Adrenal gland (tissue), 5 donors: ENCODE measurements at regions not wholly inside any gene's neighbourhood (a gene's known extent, or its start where the extent isn't known, plus 50 kb on each side); places are given as distances from the start of the nearest gene placed in this dataset.

Experiments used
- POLR2A ChIP-seq, 2 donors: fragments of 450-650 bp; IDR thresholded peaks; one replicate each; pipeline ENCODE4 v1.6.1; 2017; ENCODE audit warnings: antibody characterized with exemption in 2 of 2, mild to moderate bottlenecking in 2 of 2, moderate library complexity in 1 of 2
- TF ChIP-seq, protein P1 (sequence below), 6 experiments: fragments of 450-650 bp in 4 of 6; fragments of 200-600 bp in 2 of 6; sonication (generic) in 1 of 6; IDR thresholded peaks; 1 replicate in 5 of 6; 2 replicates in 1 of 6; pipeline versions ENCODE4 v1.5.1 to v1.8.0; 2016 to 2021; ENCODE audit warnings: antibody characterized with exemption in 6 of 6, mild to moderate bottlenecking in 2 of 6, moderate library complexity in 1 of 6
- donor health status: DM: no; HTN: no; CAD: no.

DNA sequence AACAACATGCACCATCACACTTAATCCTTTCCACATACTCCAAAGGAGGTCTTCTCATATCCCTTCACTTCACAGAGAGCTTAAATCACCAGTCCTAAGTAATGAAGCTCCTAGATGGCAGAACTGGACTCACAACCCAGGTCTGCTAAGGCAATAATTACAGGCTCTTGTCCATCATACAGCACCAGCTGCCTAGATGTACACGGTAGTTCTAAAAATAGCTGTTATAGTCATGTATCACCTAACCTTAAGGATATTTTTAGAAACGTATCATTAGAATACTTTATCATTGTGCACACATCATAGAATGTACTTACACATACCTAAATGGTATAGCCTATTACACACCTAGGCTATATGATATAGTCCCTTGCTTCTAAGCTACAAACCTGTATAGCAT, 644.6 kb upstream of the RGMB start:
- TF ChIP-seq, protein P1, sequence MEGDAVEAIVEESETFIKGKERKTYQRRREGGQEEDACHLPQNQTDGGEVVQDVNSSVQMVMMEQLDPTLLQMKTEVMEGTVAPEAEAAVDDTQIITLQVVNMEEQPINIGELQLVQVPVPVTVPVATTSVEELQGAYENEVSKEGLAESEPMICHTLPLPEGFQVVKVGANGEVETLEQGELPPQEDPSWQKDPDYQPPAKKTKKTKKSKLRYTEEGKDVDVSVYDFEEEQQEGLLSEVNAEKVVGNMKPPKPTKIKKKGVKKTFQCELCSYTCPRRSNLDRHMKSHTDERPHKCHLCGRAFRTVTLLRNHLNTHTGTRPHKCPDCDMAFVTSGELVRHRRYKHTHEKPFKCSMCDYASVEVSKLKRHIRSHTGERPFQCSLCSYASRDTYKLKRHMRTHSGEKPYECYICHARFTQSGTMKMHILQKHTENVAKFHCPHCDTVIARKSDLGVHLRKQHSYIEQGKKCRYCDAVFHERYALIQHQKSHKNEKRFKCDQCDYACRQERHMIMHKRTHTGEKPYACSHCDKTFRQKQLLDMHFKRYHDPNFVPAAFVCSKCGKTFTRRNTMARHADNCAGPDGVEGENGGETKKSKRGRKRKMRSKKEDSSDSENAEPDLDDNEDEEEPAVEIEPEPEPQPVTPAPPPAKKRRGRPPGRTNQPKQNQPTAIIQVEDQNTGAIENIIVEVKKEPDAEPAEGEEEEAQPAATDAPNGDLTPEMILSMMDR (IDR thresholded peaks at IDR 0.05), result no peak
- no peak for TF ChIP-seq POLR2A (IDR thresholded peaks at IDR 0.05)
